Hepatocyte (in vitro differentiated cells): ENCODE measurements at regions not wholly inside any gene's neighbourhood (a gene's known extent, or its start where the extent isn't known, plus 50 kb on each side); places are given as distances from the start of the nearest gene placed in this dataset.

Experiments used
- CTCF ChIP-seq: fragments of 200-600 bp; sonication (generic); IDR thresholded peaks from 2 replicates; pipeline ENCODE4 v1.5.1; 2016; ENCODE audit warnings: antibody characterized with exemption, mild to moderate bottlenecking; ENCODE audit not compliant: poor library complexity
- EZH2 ChIP-seq: fragments of 200-600 bp; sonication (generic); IDR thresholded peaks from 2 replicates; pipeline ENCODE4 v1.6.1; 2016; ENCODE audit warnings: antibody characterized with exemption, mild to moderate bottlenecking, borderline replicate concordance
- EZH2phosphoT487 ChIP-seq: fragments of 200-600 bp; sonication (generic); IDR thresholded peaks from one replicate; pipeline ENCODE4 v1.6.1; 2018; ENCODE audit warnings: antibody characterized with exemption, mild to moderate bottlenecking, low read depth, moderate library complexity; ENCODE audit not compliant: unreplicated experiment, severe bottlenecking

- TF ChIP-seq CTCF (no peak), EZH2 (no peak), EZH2phosphoT487 (no peak)
Measured at GRCh38 chr9:78383130-78383529, 86.2 kb downstream of the PSAT1 start.
